ENCODE measurements at regions not wholly inside any gene's neighbourhood (a gene's known extent, or its start where the extent isn't known, plus 50 kb on each side); places are given as distances from the start of the nearest gene placed in this dataset.

- no peak overlapping the region for H2AK5ac ChIP-seq (ENCODE audit: low read depth, low read length)
- H3K14ac ChIP-seq (ENCODE audit: low read length): no peak overlapping the region
- no peaks in the 10 kb centered on the region for H3K79me1 ChIP-seq (ENCODE audit: low read depth, low read length)
- no peak overlapping the region for H4K91ac ChIP-seq (ENCODE audit: low read depth, low read length, poor library complexity)
- no peaks in the 10 kb centered on the region for H3K9me3 ChIP-seq (replicated peaks in 1 of 2; ENCODE audit: control insufficient read depth in 2 of 2, insufficient read depth in 1 of 2, low read depth in 1 of 2, low read length in 2 of 2)
- no peak overlapping the region for H3K4ac ChIP-seq (ENCODE audit: low read length)
- DNase-seq (ENCODE audit: low spot score): no peak
- no peak overlapping the region for H3K27ac ChIP-seq (replicated peaks; ENCODE audit: low read length)
- H3K27me3 ChIP-seq (ENCODE audit: control insufficient read depth in 3 of 3, insufficient read depth in 3 of 3, low read depth in 1 of 3, low read length in 3 of 3): no peaks in the 10 kb centered on the region
- H3K4me1 ChIP-seq (ENCODE audit: control insufficient read depth in 2 of 2, insufficient read depth in 1 of 2, low read depth in 1 of 2, low read length in 2 of 2): no peaks in the 10 kb centered on the region
- no peak overlapping the region for H2AFZ ChIP-seq (ENCODE audit: low read length)
- no peak overlapping the region for H3K23ac ChIP-seq (ENCODE audit: low read depth, low read length, poor library complexity)
- H2BK5ac ChIP-seq (ENCODE audit: low read length): no peak overlapping the region
- no peak overlapping the region for H3K4me3 ChIP-seq (ENCODE audit: low read length in 2 of 2)
- no peaks in the 10 kb centered on the region for H3K36me3 ChIP-seq (replicated peaks in 1 of 2; ENCODE audit: control insufficient read depth in 2 of 2, insufficient read depth in 2 of 2, low read length in 2 of 2)
- H3K18ac ChIP-seq (ENCODE audit: low read length): no peak overlapping the region
- H2BK120ac ChIP-seq (ENCODE audit: low read depth, low read length): no peak overlapping the region
- H4K8ac ChIP-seq (ENCODE audit: low read depth, low read length): no peak overlapping the region
- H3K4me2 ChIP-seq (ENCODE audit: insufficient read depth, low read length, poor library complexity, severe bottlenecking): no peak overlapping the region
- WGBS, 2 donors (ENCODE audit: extremely low coverage in 2 of 2, insufficient read length in 2 of 2, insufficient replicate concordance in 1 of 2): no CpG with 5 or more reads among the region's 5 CpGs
- H2BK15ac ChIP-seq (ENCODE audit: low read length): no peak overlapping the region
- no peak overlapping the region for H3K9ac ChIP-seq (ENCODE audit: low read depth, low read length, poor library complexity)
- H2BK12ac ChIP-seq (ENCODE audit: low read length): no peak overlapping the region
Observed at GRCh38 chr1:55381491-55381890, 166.3 kb upstream of the USP24 start.

GRCh38 chr1:55380355-55380970 is 165.3 kb upstream of the USP24 start:
- Histone ChIP-seq H3K9me3 (replicated peaks in 1 of 2; ENCODE audit: control insufficient read depth in 2 of 2, insufficient read depth in 1 of 2, low read depth in 1 of 2, low read length in 2 of 2) (no peaks in the 10 kb centered on the region), H3K4ac (ENCODE audit: low read length) (no peak overlapping the region), H3K27ac (replicated peaks; ENCODE audit: low read length) (no peak overlapping the region), H2BK15ac (ENCODE audit: low read length) (peak overlapping the region; percentile 15), H2BK12ac (ENCODE audit: low read length) (no peak overlapping the region), H2AFZ (ENCODE audit: low read length) (no peak overlapping the region), H3K23ac (ENCODE audit: low read depth, low read length, poor library complexity) (no peak overlapping the region), H3K4me2 (ENCODE audit: insufficient read depth, low read length, poor library complexity, severe bottlenecking) (no peak overlapping the region), H3K36me3 (replicated peaks in 1 of 2; ENCODE audit: control insufficient read depth in 2 of 2, insufficient read depth in 2 of 2, low read length in 2 of 2) (no peaks in the 10 kb centered on the region), H4K8ac (ENCODE audit: low read depth, low read length) (no peak overlapping the region), H3K4me1 (ENCODE audit: control insufficient read depth in 2 of 2, insufficient read depth in 1 of 2, low read depth in 1 of 2, low read length in 2 of 2) (peaks cover 0 to under 1% of the 10 kb centered on the region in 2 donors), H3K4me3 (ENCODE audit: low read length in 2 of 2) (no peak overlapping the region), H2BK5ac (ENCODE audit: low read length) (no peak overlapping the region), H3K18ac (ENCODE audit: low read length) (no peak overlapping the region), H3K79me1 (ENCODE audit: low read depth, low read length) (no peaks in the 10 kb centered on the region), H2AK5ac (ENCODE audit: low read depth, low read length) (peak overlapping the region; percentile 62), H2BK120ac (ENCODE audit: low read depth, low read length) (no peak overlapping the region), H4K91ac (ENCODE audit: low read depth, low read length, poor library complexity) (no peak overlapping the region), H3K9ac (ENCODE audit: low read depth, low read length, poor library complexity) (no peak overlapping the region), H3K14ac (ENCODE audit: low read length) (no peak overlapping the region), H3K27me3 (ENCODE audit: control insufficient read depth in 3 of 3, insufficient read depth in 3 of 3, low read depth in 1 of 3, low read length in 3 of 3) (no peaks in the 10 kb centered on the region)
- no peak for DNase-seq (ENCODE audit: low spot score)
- no CpG with 5 or more reads among the region's 4 CpGs for WGBS, 2 donors (ENCODE audit: extremely low coverage in 2 of 2, insufficient read length in 2 of 2, insufficient replicate concordance in 1 of 2)

- Histone ChIP-seq H4K8ac (ENCODE audit: low read depth, low read length) (no peak overlapping the region), H3K4me3 (ENCODE audit: low read length in 2 of 2) (no peak overlapping the region), H3K27me3 (ENCODE audit: control insufficient read depth in 3 of 3, insufficient read depth in 3 of 3, low read depth in 1 of 3, low read length in 3 of 3) (no peaks in the 10 kb centered on the region), H3K4me2 (ENCODE audit: insufficient read depth, low read length, poor library complexity, severe bottlenecking) (no peak overlapping the region), H3K36me3 (replicated peaks in 1 of 2; ENCODE audit: control insufficient read depth in 2 of 2, insufficient read depth in 2 of 2, low read length in 2 of 2) (no peaks in the 10 kb centered on the region), H2BK15ac (ENCODE audit: low read length) (no peak overlapping the region), H3K14ac (ENCODE audit: low read length) (no peak overlapping the region), H3K9ac (ENCODE audit: low read depth, low read length, poor library complexity) (no peak overlapping the region), H4K91ac (ENCODE audit: low read depth, low read length, poor library complexity) (no peak overlapping the region), H3K27ac (replicated peaks; ENCODE audit: low read length) (no peak overlapping the region), H3K9me3 (replicated peaks in 1 of 2; ENCODE audit: control insufficient read depth in 2 of 2, insufficient read depth in 1 of 2, low read depth in 1 of 2, low read length in 2 of 2) (no peaks in the 10 kb centered on the region), H3K4ac (ENCODE audit: low read length) (no peak overlapping the region), H2AFZ (ENCODE audit: low read length) (no peak overlapping the region), H3K18ac (ENCODE audit: low read length) (no peak overlapping the region), H2BK120ac (ENCODE audit: low read depth, low read length) (no peak overlapping the region), H2BK5ac (ENCODE audit: low read length) (no peak overlapping the region), H3K23ac (ENCODE audit: low read depth, low read length, poor library complexity) (no peak overlapping the region), H2AK5ac (ENCODE audit: low read depth, low read length) (no peak overlapping the region), H3K4me1 (ENCODE audit: control insufficient read depth in 2 of 2, insufficient read depth in 1 of 2, low read depth in 1 of 2, low read length in 2 of 2) (peaks cover 0 to 3% of the 10 kb centered on the region in 2 donors), H2BK12ac (ENCODE audit: low read length) (no peak overlapping the region), H3K79me1 (ENCODE audit: low read depth, low read length) (no peaks in the 10 kb centered on the region)
- peak; percentile 36 for DNase-seq (ENCODE audit: low spot score)
- no CpG with 5 or more reads among the region's 10 CpGs for WGBS, 2 donors (ENCODE audit: extremely low coverage in 2 of 2, insufficient read length in 2 of 2, insufficient replicate concordance in 1 of 2)
Observed at GRCh38 chr1:55378582-55378981, 163.4 kb upstream of the USP24 start.

- Histone ChIP-seq H4K91ac (ENCODE audit: low read depth, low read length, poor library complexity) (no peak overlapping the region), H3K27me3 (ENCODE audit: control insufficient read depth in 3 of 3, insufficient read depth in 3 of 3, low read depth in 1 of 3, low read length in 3 of 3) (no peaks in the 10 kb centered on the region), H3K36me3 (replicated peaks in 1 of 2; ENCODE audit: control insufficient read depth in 2 of 2, insufficient read depth in 2 of 2, low read length in 2 of 2) (no peaks in the 10 kb centered on the region), H3K14ac (ENCODE audit: low read length) (no peak overlapping the region), H2AFZ (ENCODE audit: low read length) (no peak overlapping the region), H3K4me1 (ENCODE audit: control insufficient read depth in 2 of 2, insufficient read depth in 1 of 2, low read depth in 1 of 2, low read length in 2 of 2) (peaks cover 0 to 3% of the 10 kb centered on the region in 2 donors), H2BK120ac (ENCODE audit: low read depth, low read length) (no peak overlapping the region), H3K4me2 (ENCODE audit: insufficient read depth, low read length, poor library complexity, severe bottlenecking) (no peak overlapping the region), H2AK5ac (ENCODE audit: low read depth, low read length) (no peak overlapping the region), H3K79me1 (ENCODE audit: low read depth, low read length) (no peaks in the 10 kb centered on the region), H3K23ac (ENCODE audit: low read depth, low read length, poor library complexity) (no peak overlapping the region), H3K9me3 (replicated peaks in 1 of 2; ENCODE audit: control insufficient read depth in 2 of 2, insufficient read depth in 1 of 2, low read depth in 1 of 2, low read length in 2 of 2) (no peaks in the 10 kb centered on the region), H3K27ac (replicated peaks; ENCODE audit: low read length) (no peak overlapping the region), H3K18ac (ENCODE audit: low read length) (no peak overlapping the region), H4K8ac (ENCODE audit: low read depth, low read length) (no peak overlapping the region), H3K9ac (ENCODE audit: low read depth, low read length, poor library complexity) (no peak overlapping the region), H2BK12ac (ENCODE audit: low read length) (no peak overlapping the region), H2BK15ac (ENCODE audit: low read length) (no peak overlapping the region), H2BK5ac (ENCODE audit: low read length) (no peak overlapping the region), H3K4ac (ENCODE audit: low read length) (no peak overlapping the region), H3K4me3 (ENCODE audit: low read length in 2 of 2) (no peak overlapping the region)
- WGBS, 2 donors (ENCODE audit: extremely low coverage in 2 of 2, insufficient read length in 2 of 2, insufficient replicate concordance in 1 of 2): no CpG with 5 or more reads among the region's 1 CpG
- DNase-seq (ENCODE audit: low spot score): no peak
Observed at GRCh38 chr1:55376897-55377296, 161.7 kb upstream of the USP24 start.

All from neuronal stem cell (in vitro differentiated cells).